Natural killer cell (primary cell): ENCODE measurements at regions not wholly inside any gene's neighbourhood (a gene's known extent, or its start where the extent isn't known, plus 50 kb on each side); places are given as distances from the start of the nearest gene placed in this dataset.

ENCODE experiments used
- ATAC-seq, 3 donors: fragments of 150-1000 bp in 2 of 3; fragments of 200-7000 bp in 1 of 3; cut with Tn5 transposase; 1 replicate in 1 of 3; 2 replicates in 2 of 3; pipeline ENCODE4 v1.10.0; 2021; ENCODE audit warnings: mild to moderate bottlenecking in 2 of 3, moderate library complexity in 2 of 3
- DNase-seq, 2 donors: peaks; one replicate each; pipeline versions ENCODE4 v3.0.0 to v3.0.0-alpha.2; 2013 to 2021; ENCODE audit warnings: mixed read lengths in 1 of 2
- H3K27ac ChIP-seq: one replicate; pipeline ENCODE4 v1.5.1; 2013; ENCODE audit warnings: mild to moderate bottlenecking, low read length
- H3K27me3 ChIP-seq: one replicate; pipeline ENCODE4 v1.6.1; 2013; ENCODE audit warnings: low read length; ENCODE audit not compliant: control insufficient read depth, insufficient read depth
- H3K36me3 ChIP-seq: one replicate; pipeline ENCODE4 v1.6.1; 2013; ENCODE audit warnings: low read length; ENCODE audit not compliant: control insufficient read depth, insufficient read depth
- H3K4me1 ChIP-seq: one replicate; pipeline ENCODE4 v1.6.1; 2013; ENCODE audit warnings: low read length; ENCODE audit not compliant: control insufficient read depth, insufficient read depth
- H3K4me3 ChIP-seq: one replicate; pipeline ENCODE4 v1.5.1; 2013; ENCODE audit warnings: low read length
- H3K9me3 ChIP-seq: one replicate; pipeline ENCODE4 v1.6.1; 2013; ENCODE audit warnings: low read length; ENCODE audit not compliant: control insufficient read depth, insufficient read depth
- H3K27ac Mint-ChIP-seq, 2 donors: one replicate each; pipeline ENCODE4 v1.8.0; 2022; ENCODE audit warnings: mild to moderate bottlenecking in 2 of 2, mixed read lengths in 2 of 2, moderate library complexity in 1 of 2
- H3K27me3 Mint-ChIP-seq, 2 donors: one replicate each; pipeline ENCODE4 v1.8.0; 2022; ENCODE audit warnings: low read depth in 2 of 2, mixed read lengths in 2 of 2
- H3K36me3 Mint-ChIP-seq: one replicate; pipeline ENCODE4 v1.8.0; 2022; ENCODE audit warnings: mixed read lengths
- H3K4me1 Mint-ChIP-seq, 2 donors: one replicate each; pipeline ENCODE4 v1.8.0; 2022; ENCODE audit warnings: mixed read lengths in 2 of 2
- H3K4me3 Mint-ChIP-seq: one replicate; pipeline ENCODE4 v1.8.0; 2022; ENCODE audit warnings: mild to moderate bottlenecking, moderate library complexity, mixed read lengths
- H3K9me3 Mint-ChIP-seq, 2 donors: one replicate each; pipeline ENCODE4 v1.8.0; 2022; ENCODE audit warnings: mixed read lengths in 2 of 2
- WGBS: methylation state at CpG from one replicate; pipeline ENCODE4 v1.1.7; 2013; ENCODE audit warnings: missing lambda C conversion rate; ENCODE audit not compliant: insufficient coverage; 5-methylcytosine and 5-hydroxymethylcytosine counted together
- intact Hi-C: fragments of 100-400 bp; cut with micrococcal nuclease; formaldehyde crosslinking; loops from one replicate; pipeline ENCODE4 v1.14.2; 2022
- TF ChIP-seq, protein P1 (sequence below): fragments of 200-600 bp; IDR thresholded peaks from one replicate; pipeline ENCODE4 v1.8.0; 2022; ENCODE audit warnings: antibody characterized with exemption

DNA sequence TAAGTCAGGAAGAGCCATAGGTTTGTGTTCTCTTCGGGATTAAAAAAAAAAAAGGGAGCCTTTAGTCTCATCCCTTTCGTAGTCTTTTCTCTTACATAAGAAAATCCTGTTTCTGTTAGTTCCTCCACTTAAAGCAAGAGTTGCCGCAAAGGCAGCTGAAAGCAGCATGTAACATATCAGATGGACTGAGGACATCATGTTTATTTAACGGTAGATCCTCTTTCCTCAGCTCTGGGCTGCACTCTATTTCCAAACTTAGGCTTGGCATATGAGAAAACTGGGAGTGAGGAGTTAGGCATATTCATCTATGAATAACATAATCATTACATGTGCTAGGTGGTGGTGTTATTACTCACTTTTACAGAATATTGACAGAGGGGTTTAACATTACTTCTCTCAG lies 391.2 kb downstream of the KLF12 start:
- intact Hi-C loops: no loop called here
- Mint-ChIP-seq H3K9me3 (no peaks in the 10 kb centered on the region), H3K4me1 (peaks cover 40 to 43% of the 10 kb centered on the region in 2 donors), H3K27me3 (no peaks in the 10 kb centered on the region), H3K36me3 (no peaks in the 10 kb centered on the region), H3K4me3 (no peak overlapping the region), H3K27ac (peak overlapping the region in 1 of 2 donors; percentile 64)
- Histone ChIP-seq H3K27me3 (no peaks in the 10 kb centered on the region), H3K4me3 (no peak overlapping the region), H3K36me3 (peaks cover 4% of the 10 kb centered on the region), H3K9me3 (no peaks in the 10 kb centered on the region), H3K4me1 (peaks cover 3% of the 10 kb centered on the region), H3K27ac (no peak overlapping the region)
- WGBS: 100% methylated on average over 4 of the region's 4 CpGs
- ATAC-seq (no peak), DNase-seq (no peak)
- TF ChIP-seq, protein P1, sequence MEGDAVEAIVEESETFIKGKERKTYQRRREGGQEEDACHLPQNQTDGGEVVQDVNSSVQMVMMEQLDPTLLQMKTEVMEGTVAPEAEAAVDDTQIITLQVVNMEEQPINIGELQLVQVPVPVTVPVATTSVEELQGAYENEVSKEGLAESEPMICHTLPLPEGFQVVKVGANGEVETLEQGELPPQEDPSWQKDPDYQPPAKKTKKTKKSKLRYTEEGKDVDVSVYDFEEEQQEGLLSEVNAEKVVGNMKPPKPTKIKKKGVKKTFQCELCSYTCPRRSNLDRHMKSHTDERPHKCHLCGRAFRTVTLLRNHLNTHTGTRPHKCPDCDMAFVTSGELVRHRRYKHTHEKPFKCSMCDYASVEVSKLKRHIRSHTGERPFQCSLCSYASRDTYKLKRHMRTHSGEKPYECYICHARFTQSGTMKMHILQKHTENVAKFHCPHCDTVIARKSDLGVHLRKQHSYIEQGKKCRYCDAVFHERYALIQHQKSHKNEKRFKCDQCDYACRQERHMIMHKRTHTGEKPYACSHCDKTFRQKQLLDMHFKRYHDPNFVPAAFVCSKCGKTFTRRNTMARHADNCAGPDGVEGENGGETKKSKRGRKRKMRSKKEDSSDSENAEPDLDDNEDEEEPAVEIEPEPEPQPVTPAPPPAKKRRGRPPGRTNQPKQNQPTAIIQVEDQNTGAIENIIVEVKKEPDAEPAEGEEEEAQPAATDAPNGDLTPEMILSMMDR: no peak

DNA sequence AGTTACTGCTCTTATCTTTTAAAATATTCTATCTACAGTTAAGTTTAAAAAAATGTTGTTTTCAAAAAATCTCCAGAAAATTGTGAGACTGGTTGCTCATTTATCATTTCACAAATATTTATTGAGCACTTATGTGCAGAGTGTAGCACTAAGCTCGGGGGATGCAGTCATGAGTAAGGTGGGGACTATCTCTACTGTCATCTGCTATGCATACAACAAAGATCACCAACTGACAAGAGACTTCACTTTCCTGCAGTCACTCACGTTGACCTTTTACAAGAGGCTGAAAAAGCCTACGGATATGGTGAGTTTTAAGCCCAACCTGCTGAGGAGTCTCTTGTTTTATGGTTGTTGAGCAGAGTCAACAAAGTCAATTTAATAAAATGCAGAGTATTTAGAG lies 392.5 kb downstream of the KLF12 start:
- intact Hi-C loops: no loop called here
- Histone ChIP-seq H3K4me3 (no peak overlapping the region), H3K36me3 (no peaks in the 10 kb centered on the region), H3K27me3 (no peaks in the 10 kb centered on the region), H3K4me1 (peaks cover 3% of the 10 kb centered on the region), H3K27ac (no peak overlapping the region), H3K9me3 (no peaks in the 10 kb centered on the region)
- Mint-ChIP-seq H3K27ac (peak overlapping the region; percentile 2 to 64), H3K9me3 (no peaks in the 10 kb centered on the region), H3K36me3 (no peaks in the 10 kb centered on the region), H3K4me3 (no peak overlapping the region), H3K4me1 (peaks cover 34 to 43% of the 10 kb centered on the region in 2 donors), H3K27me3 (no peaks in the 10 kb centered on the region)
- DNase-seq: no peak
- TF ChIP-seq, protein P1: no peak
- ATAC-seq: no peak
- WGBS: 90% methylated on average over 2 of the region's 3 CpGs

GRCh38 chr13:73741111-73741510 lies 393.1 kb downstream of the KLF12 start:
- peak overlapping the region; percentile 2 to 64 for H3K27ac Mint-ChIP-seq
- no peaks in the 10 kb centered on the region for H3K36me3 ChIP-seq
- peaks cover 3% of the 10 kb centered on the region for H3K4me1 ChIP-seq
- TF ChIP-seq, protein P1: no peak
- DNase-seq: peak in 1 of 2 donors; percentile 35
- H3K27me3 ChIP-seq: no peaks in the 10 kb centered on the region
- no peak for ATAC-seq
- H3K27me3 Mint-ChIP-seq: no peaks in the 10 kb centered on the region
- H3K27ac ChIP-seq: no peak overlapping the region
- H3K9me3 ChIP-seq: no peaks in the 10 kb centered on the region
- intact Hi-C loops: no loop called here
- no peaks in the 10 kb centered on the region for H3K9me3 Mint-ChIP-seq
- H3K4me1 Mint-ChIP-seq: peaks cover 40 to 42% of the 10 kb centered on the region in 2 donors
- H3K4me3 ChIP-seq: no peak overlapping the region
- H3K36me3 Mint-ChIP-seq: no peaks in the 10 kb centered on the region
- 59% methylated on average over 8 of the region's 8 CpGs for WGBS
- H3K4me3 Mint-ChIP-seq: no peak overlapping the region

- no peak for DNase-seq
- Mint-ChIP-seq H3K4me3 (no peak overlapping the region), H3K36me3 (no peaks in the 10 kb centered on the region), H3K27me3 (no peaks in the 10 kb centered on the region), H3K27ac (no peak overlapping the region), H3K9me3 (no peaks in the 10 kb centered on the region), H3K4me1 (peaks cover 38 to 41% of the 10 kb centered on the region in 2 donors)
- no peak overlapping the region for H3K27ac ChIP-seq
- intact Hi-C loops: no loop called here
- ATAC-seq: no peak
- no peaks in the 10 kb centered on the region for H3K9me3 ChIP-seq
- H3K36me3 ChIP-seq: no peaks in the 10 kb centered on the region
- H3K4me3 ChIP-seq: no peak overlapping the region
- H3K27me3 ChIP-seq: no peaks in the 10 kb centered on the region
- H3K4me1 ChIP-seq: peaks cover 3% of the 10 kb centered on the region
- TF ChIP-seq, protein P1: no peak
- 98% methylated on average over 4 of the region's 5 CpGs for WGBS
Measured at GRCh38 chr13:73740666-73741065, 393.5 kb downstream of the KLF12 start.
